Esophagus muscularis mucosa (tissue), 4 donors: ENCODE measurements at regions not wholly inside any gene's neighbourhood (a gene's known extent, or its start where the extent isn't known, plus 50 kb on each side); places are given as distances from the start of the nearest gene placed in this dataset.

Experiments used
- DNase-seq: peaks from one replicate; pipeline ENCODE4 v3.0.0-alpha.2; 2017; ENCODE audit errors: extremely low spot score
- H3K27ac ChIP-seq, 4 donors: fragments of 200-600 bp; sonication (generic); replicated peaks in 1 of 4; 1 replicate in 3 of 4; 2 replicates in 1 of 4; pipeline ENCODE4 v1.5.1; 2016 to 2019; ENCODE audit warnings: mild to moderate bottlenecking in 1 of 4
- H3K27me3 ChIP-seq, 4 donors: fragments of 200-600 bp; sonication (generic); one replicate each; pipeline versions ENCODE4 v1.5.1 to v1.6.0; 2016 to 2019
- H3K36me3 ChIP-seq, 4 donors: fragments of 200-600 bp; sonication (generic); one replicate each; pipeline ENCODE4 v1.5.1; 2016 to 2019
- H3K4me1 ChIP-seq, 4 donors: fragments of 200-600 bp; sonication (generic); one replicate each; pipeline ENCODE4 v1.5.1; 2016 to 2019
- H3K4me3 ChIP-seq, 4 donors: fragments of 200-600 bp; sonication (generic); 1 replicate in 2 of 4; 2 replicates in 2 of 4; pipeline ENCODE4 v1.5.1; 2016 to 2019; ENCODE audit warnings: mild to moderate bottlenecking in 4 of 4, moderate library complexity in 1 of 4
- H3K9me3 ChIP-seq, 4 donors: fragments of 200-600 bp; sonication (generic); 1 replicate in 3 of 4; 2 replicates in 1 of 4; pipeline ENCODE4 v1.5.1; 2016 to 2019
- EP300 ChIP-seq: sonication (generic); formaldehyde crosslinking; IDR thresholded peaks from one replicate; pipeline ENCODE4 v1.6.1; 2017; ENCODE audit warnings: antibody characterized with exemption
- POLR2A ChIP-seq: fragments of 450-650 bp; IDR thresholded peaks from one replicate; pipeline ENCODE4 v1.6.1; 2017; ENCODE audit warnings: antibody characterized with exemption, moderate library complexity, mild to moderate bottlenecking, low read depth
- POLR2AphosphoS5 ChIP-seq, 2 donors: sonication (generic); formaldehyde crosslinking; IDR thresholded peaks; one replicate each; pipeline ENCODE4 v1.6.1; 2017; ENCODE audit warnings: antibody characterized with exemption in 2 of 2
- WGBS: methylation state at CpG from one replicate; pipeline ENCODE4 v1.1.5; 2018; 5-methylcytosine and 5-hydroxymethylcytosine counted together
- intact Hi-C: fragments of 100-400 bp; cut with DNase I; formaldehyde crosslinking; loops from one replicate; pipeline ENCODE4 v1.15.1; 2023
- TF ChIP-seq, protein P1 (sequence below), 3 experiments: fragments of 200-600 bp in 2 of 3; fragments of 450-650 bp in 1 of 3; sonication (generic) in 2 of 3; IDR thresholded peaks; one replicate each; pipeline ENCODE4 v1.5.1; 2017 to 2019; ENCODE audit warnings: antibody characterized with exemption in 3 of 3, mild to moderate bottlenecking in 2 of 3, moderate library complexity in 1 of 3

DNA sequence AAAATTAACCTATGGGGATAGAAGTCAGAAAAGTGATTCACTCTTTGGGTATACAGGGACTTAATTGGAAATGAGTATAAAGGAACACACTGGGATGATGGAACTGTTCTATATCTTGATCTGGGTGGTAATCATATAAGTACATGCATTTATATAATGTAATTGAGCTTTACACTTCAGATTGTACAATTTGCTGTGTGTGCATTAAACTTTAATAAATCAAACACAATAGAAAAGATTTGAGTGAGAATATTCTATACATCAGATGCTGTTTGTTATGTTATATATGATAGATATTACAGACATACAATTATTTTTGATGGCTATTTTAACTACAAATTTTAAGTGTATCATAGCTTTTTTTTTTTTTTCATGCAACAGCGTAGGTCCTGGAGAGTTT, 860.2 kb upstream of the ARPP21 start:
- 93% methylated on average over 1 of the region's 1 CpG for WGBS
- Histone ChIP-seq H3K36me3 (no peaks in the 10 kb centered on the region), H3K4me3 (no peak overlapping the region), H3K27me3 (no peaks in the 10 kb centered on the region), H3K27ac (no peak overlapping the region), H3K4me1 (no peaks in the 10 kb centered on the region), H3K9me3 (no peaks in the 10 kb centered on the region)
- DNase-seq = no peak
- intact Hi-C loops = no loop called here
- TF ChIP-seq, protein P1, sequence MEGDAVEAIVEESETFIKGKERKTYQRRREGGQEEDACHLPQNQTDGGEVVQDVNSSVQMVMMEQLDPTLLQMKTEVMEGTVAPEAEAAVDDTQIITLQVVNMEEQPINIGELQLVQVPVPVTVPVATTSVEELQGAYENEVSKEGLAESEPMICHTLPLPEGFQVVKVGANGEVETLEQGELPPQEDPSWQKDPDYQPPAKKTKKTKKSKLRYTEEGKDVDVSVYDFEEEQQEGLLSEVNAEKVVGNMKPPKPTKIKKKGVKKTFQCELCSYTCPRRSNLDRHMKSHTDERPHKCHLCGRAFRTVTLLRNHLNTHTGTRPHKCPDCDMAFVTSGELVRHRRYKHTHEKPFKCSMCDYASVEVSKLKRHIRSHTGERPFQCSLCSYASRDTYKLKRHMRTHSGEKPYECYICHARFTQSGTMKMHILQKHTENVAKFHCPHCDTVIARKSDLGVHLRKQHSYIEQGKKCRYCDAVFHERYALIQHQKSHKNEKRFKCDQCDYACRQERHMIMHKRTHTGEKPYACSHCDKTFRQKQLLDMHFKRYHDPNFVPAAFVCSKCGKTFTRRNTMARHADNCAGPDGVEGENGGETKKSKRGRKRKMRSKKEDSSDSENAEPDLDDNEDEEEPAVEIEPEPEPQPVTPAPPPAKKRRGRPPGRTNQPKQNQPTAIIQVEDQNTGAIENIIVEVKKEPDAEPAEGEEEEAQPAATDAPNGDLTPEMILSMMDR (IDR thresholded peaks at IDR 0.05) = no peak
- no peak for TF ChIP-seq EP300
- TF ChIP-seq POLR2AphosphoS5 (IDR thresholded peaks at IDR 0.05) = no peak
- no peak for TF ChIP-seq POLR2A

GRCh38 chr3:34780294-34780693, 859.0 kb upstream of the ARPP21 start:
- Histone ChIP-seq H3K4me1 (no peaks in the 10 kb centered on the region), H3K27ac (no peak overlapping the region), H3K9me3 (no peaks in the 10 kb centered on the region), H3K27me3 (no peaks in the 10 kb centered on the region), H3K36me3 (no peaks in the 10 kb centered on the region), H3K4me3 (no peak overlapping the region)
- WGBS = 82% methylated on average over 5 of the region's 5 CpGs
- DNase-seq = no peak
- no peak for TF ChIP-seq EP300
- TF ChIP-seq, protein P1 (IDR thresholded peaks at IDR 0.05) = no peak
- TF ChIP-seq POLR2A = no peak
- no peak for TF ChIP-seq POLR2AphosphoS5 (IDR thresholded peaks at IDR 0.05)
- intact Hi-C loops = no loop called here

DNA sequence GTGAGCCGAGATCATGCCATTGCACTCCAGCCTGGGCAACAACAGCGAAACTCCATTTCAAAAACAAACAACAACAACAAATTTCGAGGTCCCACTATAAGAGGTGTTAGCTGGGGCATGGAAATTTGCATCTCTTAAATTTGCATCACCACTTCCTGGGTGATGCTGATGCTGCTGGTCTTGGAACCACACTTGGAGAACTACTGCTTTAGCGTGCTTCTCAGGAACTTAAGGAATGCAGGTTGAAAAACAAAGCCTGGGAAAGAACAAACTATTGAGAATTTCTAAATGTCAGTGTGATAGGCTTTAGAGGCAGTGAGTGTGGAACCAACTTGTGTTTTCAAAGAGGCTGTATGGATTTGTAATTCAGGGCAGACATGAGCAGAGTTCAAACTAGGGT, 858.4 kb upstream of the ARPP21 start:
- no peaks in the 10 kb centered on the region for H3K36me3 ChIP-seq
- intact Hi-C loops = no loop called here
- no peak for DNase-seq
- H3K27me3 ChIP-seq = no peaks in the 10 kb centered on the region
- 72% methylated on average over 4 of the region's 4 CpGs for WGBS
- no peak overlapping the region for H3K4me3 ChIP-seq
- TF ChIP-seq POLR2A (no peak), EP300 (no peak), POLR2AphosphoS5 (IDR thresholded peaks at IDR 0.05) (no peak)
- TF ChIP-seq, protein P1 (IDR thresholded peaks at IDR 0.05) = no peak
- no peaks in the 10 kb centered on the region for H3K4me1 ChIP-seq
- H3K9me3 ChIP-seq = no peaks in the 10 kb centered on the region
- no peak overlapping the region for H3K27ac ChIP-seq

GRCh38 chr3:34782871-34783270, 856.5 kb upstream of the ARPP21 start:
- no peak for DNase-seq
- intact Hi-C loops = no loop called here
- Histone ChIP-seq H3K27ac (no peak overlapping the region), H3K4me1 (no peaks in the 10 kb centered on the region), H3K9me3 (no peaks in the 10 kb centered on the region), H3K27me3 (no peaks in the 10 kb centered on the region), H3K4me3 (no peak overlapping the region), H3K36me3 (no peaks in the 10 kb centered on the region)
- TF ChIP-seq POLR2A = no peak
- TF ChIP-seq EP300 = no peak
- TF ChIP-seq, protein P1 (IDR thresholded peaks at IDR 0.05) = no peak
- TF ChIP-seq POLR2AphosphoS5 (IDR thresholded peaks at IDR 0.05) = no peak
- 55% methylated on average over 2 of the region's 2 CpGs for WGBS

DNA sequence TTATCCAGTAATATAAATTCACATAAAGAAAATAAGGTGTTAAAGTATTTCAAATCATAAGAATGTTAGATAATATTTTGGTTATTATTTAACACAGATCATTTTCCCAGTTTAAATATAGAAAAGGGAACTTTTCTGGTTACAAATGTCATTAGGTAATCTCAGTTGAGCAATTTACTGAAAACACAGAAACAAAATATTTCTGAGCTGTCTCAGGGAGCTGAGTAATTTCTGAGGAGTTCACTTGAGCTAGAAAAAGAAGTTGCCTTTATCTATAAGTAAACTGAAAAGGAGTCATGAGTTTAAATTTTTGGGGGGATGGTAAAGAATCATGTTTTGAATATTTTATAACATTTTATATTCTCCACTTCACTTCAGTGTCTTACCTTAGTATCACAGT, 855.4 kb upstream of the ARPP21 start:
- H3K4me1 ChIP-seq = no peaks in the 10 kb centered on the region
- intact Hi-C loops = no loop called here
- no peak overlapping the region for H3K27ac ChIP-seq
- TF ChIP-seq EP300 (no peak), POLR2A (no peak), POLR2AphosphoS5 (IDR thresholded peaks at IDR 0.05) (no peak)
- TF ChIP-seq, protein P1 (IDR thresholded peaks at IDR 0.05) = no peak
- no peaks in the 10 kb centered on the region for H3K9me3 ChIP-seq
- no peaks in the 10 kb centered on the region for H3K36me3 ChIP-seq
- H3K4me3 ChIP-seq = no peak overlapping the region
- no peak for DNase-seq
- no peaks in the 10 kb centered on the region for H3K27me3 ChIP-seq
